ENCODE measurements at regions not wholly inside any gene's neighbourhood (a gene's known extent, or its start where the extent isn't known, plus 50 kb on each side); places are given as distances from the start of the nearest gene placed in this dataset.
"Not testable (repeated sequence)": the region's sequence is repeated elsewhere in the genome, so short reads cannot be mapped to it uniquely, and the experiment has no call there.

GRCh38 chr14:71355324-71356201, 448.3 kb downstream of the PCNX1 start:
- DNase-seq (peak in 3 of 5 donors; percentile 13 to 80 (median 61)), FAIRE-seq (peak; percentile 19)
- Histone ChIP-seq H3K27me3 (ENCODE audit: control insufficient read depth, insufficient read depth, low read length) (no peaks in the 10 kb centered on the region), H3K27ac (ENCODE audit: low read depth in 2 of 2, low read length in 2 of 2) (peak overlapping the region in 1 of 2 donors; percentile 20), H3K36me3 (ENCODE audit: control insufficient read depth in 2 of 3, insufficient read depth in 3 of 3, low read length in 3 of 3) (no peaks in the 10 kb centered on the region), H3K9me3 (ENCODE audit: control insufficient read depth in 2 of 3, insufficient read depth in 1 of 3, low read length in 3 of 3) (no peaks in the 10 kb centered on the region), H3K9ac (ENCODE audit: low read length in 3 of 3) (no peak overlapping the region), H3K4me3 (ENCODE audit: low read length in 3 of 3) (peak overlapping the region in 2 of 3 donors; percentile 2 to 12), H3K4me1 (ENCODE audit: control insufficient read depth in 2 of 3, insufficient read depth in 2 of 3, low read depth in 1 of 3, low read length in 3 of 3) (peaks cover 4 to 13% (median 8%) of the 10 kb centered on the region in 3 donors)
- intact Hi-C loops (cut with DNase I), result no loop called here
- TF ChIP-seq CTCF (IDR thresholded peaks at IDR 0.05; ENCODE audit: borderline replicate concordance, extremely low read depth, insufficient read depth), result no peak

- no peak for TF ChIP-seq CTCF (IDR thresholded peaks at IDR 0.05; ENCODE audit: borderline replicate concordance, extremely low read depth, insufficient read depth)
- Histone ChIP-seq H3K4me1 (ENCODE audit: control insufficient read depth in 2 of 3, insufficient read depth in 2 of 3, low read depth in 1 of 3, low read length in 3 of 3) (peaks cover 4 to 17% (median 8%) of the 10 kb centered on the region in 3 donors), H3K27me3 (ENCODE audit: control insufficient read depth, insufficient read depth, low read length) (no peaks in the 10 kb centered on the region), H3K36me3 (ENCODE audit: control insufficient read depth in 2 of 3, insufficient read depth in 3 of 3, low read length in 3 of 3) (no peaks in the 10 kb centered on the region), H3K9me3 (ENCODE audit: control insufficient read depth in 2 of 3, insufficient read depth in 1 of 3, low read length in 3 of 3) (no peaks in the 10 kb centered on the region), H3K27ac (ENCODE audit: low read depth in 2 of 2, low read length in 2 of 2) (no peak overlapping the region), H3K9ac (ENCODE audit: low read length in 3 of 3) (no peak overlapping the region), H3K4me3 (ENCODE audit: low read length in 3 of 3) (no peak overlapping the region)
- FAIRE-seq, result no peak
- intact Hi-C loops (cut with DNase I), result no loop called here
- DNase-seq, result no peak
Observed at GRCh38 chr14:71358209-71358931, 451.1 kb downstream of the PCNX1 start.

GRCh38 chr14:71358932-71359421, 451.7 kb downstream of the PCNX1 start:
- DNase-seq; H3K27ac ChIP-seq (ENCODE audit: low read depth in 2 of 2, low read length in 2 of 2); H3K36me3 ChIP-seq (ENCODE audit: control insufficient read depth in 2 of 3, insufficient read depth in 3 of 3, low read length in 3 of 3); H3K4me3 ChIP-seq (ENCODE audit: low read length in 3 of 3); H3K27me3 ChIP-seq (ENCODE audit: control insufficient read depth, insufficient read depth, low read length); FAIRE-seq; H3K9ac ChIP-seq (ENCODE audit: low read length in 3 of 3); H3K9me3 ChIP-seq (ENCODE audit: control insufficient read depth in 2 of 3, insufficient read depth in 1 of 3, low read length in 3 of 3); intact Hi-C loops (cut with DNase I): not testable (repeated sequence)
- H3K4me1 ChIP-seq (ENCODE audit: control insufficient read depth in 2 of 3, insufficient read depth in 2 of 3, low read depth in 1 of 3, low read length in 3 of 3), result peaks cover 4 to 18% (median 13%) of the 10 kb centered on the region in 3 donors

- intact Hi-C loops (cut with DNase I), result no loop called here
- H3K4me3 ChIP-seq (ENCODE audit: low read length in 3 of 3), result no peak overlapping the region
- H3K27me3 ChIP-seq (ENCODE audit: control insufficient read depth, insufficient read depth, low read length), result no peaks in the 10 kb centered on the region
- TF ChIP-seq CTCF (IDR thresholded peaks at IDR 0.05; ENCODE audit: borderline replicate concordance, extremely low read depth, insufficient read depth), result no peak
- no peak for DNase-seq
- H3K36me3 ChIP-seq (ENCODE audit: control insufficient read depth in 2 of 3, insufficient read depth in 3 of 3, low read length in 3 of 3), result no peaks in the 10 kb centered on the region
- FAIRE-seq, result no peak
- H3K9ac ChIP-seq (ENCODE audit: low read length in 3 of 3), result no peak overlapping the region
- H3K4me1 ChIP-seq (ENCODE audit: control insufficient read depth in 2 of 3, insufficient read depth in 2 of 3, low read depth in 1 of 3, low read length in 3 of 3), result peaks cover 4 to 17% (median 11%) of the 10 kb centered on the region in 3 donors
- H3K9me3 ChIP-seq (ENCODE audit: control insufficient read depth in 2 of 3, insufficient read depth in 1 of 3, low read length in 3 of 3), result no peaks in the 10 kb centered on the region
- H3K27ac ChIP-seq (ENCODE audit: low read depth in 2 of 2, low read length in 2 of 2), result no peak overlapping the region
Observed at GRCh38 chr14:71359823-71360222, 452.6 kb downstream of the PCNX1 start.

Measured in kidney (tissue), 13 donors.